ENCODE measurements at regions not wholly inside any gene's neighbourhood (a gene's known extent, or its start where the extent isn't known, plus 50 kb on each side); places are given as distances from the start of the nearest gene placed in this dataset.

- intact Hi-C loops (cut with micrococcal nuclease): loop anchor here (5.0 kb wide), 1 partner anchor 68 kb away; no protein-coding TSS in a partner anchor
- Histone ChIP-seq H3K9me3 (ENCODE audit: low read length) (no peaks in the 10 kb centered on the region), H3K4me2 (ENCODE audit: low read length) (peak overlapping the region; percentile 74), H4K20me1 (ENCODE audit: low read length) (no peaks in the 10 kb centered on the region), H3K79me2 (ENCODE audit: low read length) (peaks cover 23% of the 10 kb centered on the region), H3K36me3 (ENCODE audit: low read depth, low read length) (no peaks in the 10 kb centered on the region), H3K9me2 (replicated peaks; ENCODE audit: low read length) (no peaks in the 10 kb centered on the region), H3F3A (ENCODE audit: low read length, unreplicated experiment) (no peaks in the 10 kb centered on the region), H2AFZ (ENCODE audit: low read length) (peak overlapping the region; percentile 72), H3K4me1 (ENCODE audit: insufficient read depth, low read length) (peaks cover 51% of the 10 kb centered on the region), H3K4me3 (ENCODE audit: low read length) (no peak overlapping the region; the same call in 1 of the 2 replicates), H3K27me3 (ENCODE audit: low read length) (no peaks in the 10 kb centered on the region), H3K9ac (ENCODE audit: low read length) (peak overlapping the region; percentile 71), H3K27ac (ENCODE audit: low read length) (peak overlapping the region; percentile 94)
- ATAC-seq (peak; percentile 2), DNase-seq (no peak)
- ChIA-PET POLR2A (ENCODE audit: unreplicated experiment) (interaction anchor here (0.5 to 1.7 kb wide), 11 partner anchors 12 to 916 kb away, joined by 3 to 30 read pairs (median 6); no protein-coding TSS in a partner anchor), CTCF (interaction anchor here (0.6 to 1.2 kb wide), 9 partner anchors 49 to 185 kb away, joined by 3 to 11 read pairs (median 5); partner anchors contain the start of gene FUT8)
- TF ChIP-seq EZH2 (IDR thresholded peaks at IDR 0.05; ENCODE audit: low read length, unreplicated experiment): no peak
- TF ChIP-seq, protein P1, sequence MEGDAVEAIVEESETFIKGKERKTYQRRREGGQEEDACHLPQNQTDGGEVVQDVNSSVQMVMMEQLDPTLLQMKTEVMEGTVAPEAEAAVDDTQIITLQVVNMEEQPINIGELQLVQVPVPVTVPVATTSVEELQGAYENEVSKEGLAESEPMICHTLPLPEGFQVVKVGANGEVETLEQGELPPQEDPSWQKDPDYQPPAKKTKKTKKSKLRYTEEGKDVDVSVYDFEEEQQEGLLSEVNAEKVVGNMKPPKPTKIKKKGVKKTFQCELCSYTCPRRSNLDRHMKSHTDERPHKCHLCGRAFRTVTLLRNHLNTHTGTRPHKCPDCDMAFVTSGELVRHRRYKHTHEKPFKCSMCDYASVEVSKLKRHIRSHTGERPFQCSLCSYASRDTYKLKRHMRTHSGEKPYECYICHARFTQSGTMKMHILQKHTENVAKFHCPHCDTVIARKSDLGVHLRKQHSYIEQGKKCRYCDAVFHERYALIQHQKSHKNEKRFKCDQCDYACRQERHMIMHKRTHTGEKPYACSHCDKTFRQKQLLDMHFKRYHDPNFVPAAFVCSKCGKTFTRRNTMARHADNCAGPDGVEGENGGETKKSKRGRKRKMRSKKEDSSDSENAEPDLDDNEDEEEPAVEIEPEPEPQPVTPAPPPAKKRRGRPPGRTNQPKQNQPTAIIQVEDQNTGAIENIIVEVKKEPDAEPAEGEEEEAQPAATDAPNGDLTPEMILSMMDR (conservative IDR thresholded peaks at IDR 0.05; ENCODE audit: low read depth, low read length): no peak
- TF ChIP-seq EZH2phosphoT487 (IDR thresholded peaks at IDR 0.05; ENCODE audit: borderline replicate concordance, low read length): no peak
- TSS peak; percentile 24 for BruUV-seq (replicated peaks)
Observed at GRCh38 chr14:65304239-65304638, 108.3 kb upstream of the FUT8 start.

DNA sequence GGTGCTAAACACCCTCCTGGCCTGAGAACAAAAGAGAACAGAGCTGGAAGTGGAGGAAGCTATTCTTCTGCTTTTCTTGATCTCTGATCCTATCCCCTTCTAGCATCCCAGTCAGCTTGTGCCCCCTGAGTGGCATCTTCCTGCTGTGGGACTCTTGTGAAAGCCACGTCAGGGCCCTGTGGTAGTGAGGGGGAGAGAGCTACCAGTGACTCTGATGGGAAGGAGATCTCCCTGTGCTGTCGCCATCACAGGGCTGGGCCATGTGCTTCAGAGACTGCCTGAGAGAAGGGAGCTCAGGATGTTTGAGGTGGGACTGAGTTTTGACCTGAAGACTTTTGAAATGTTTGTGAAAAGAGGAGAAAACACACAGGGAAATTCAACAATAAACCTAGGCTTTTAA is 107.6 kb upstream of the FUT8 start:
- Histone ChIP-seq H3F3A (ENCODE audit: low read length, unreplicated experiment) (no peaks in the 10 kb centered on the region), H3K4me3 (ENCODE audit: low read length) (no peak overlapping the region), H3K79me2 (ENCODE audit: low read length) (peaks cover 16% of the 10 kb centered on the region), H3K9me2 (replicated peaks; ENCODE audit: low read length) (no peaks in the 10 kb centered on the region), H2AFZ (ENCODE audit: low read length) (peak overlapping the region; percentile 5; the same call in 1 of the 2 replicates), H4K20me1 (ENCODE audit: low read length) (no peaks in the 10 kb centered on the region), H3K27ac (ENCODE audit: low read length) (peak overlapping the region; percentile 22), H3K36me3 (ENCODE audit: low read depth, low read length) (no peaks in the 10 kb centered on the region), H3K27me3 (ENCODE audit: low read length) (no peaks in the 10 kb centered on the region), H3K4me2 (ENCODE audit: low read length) (no peak overlapping the region), H3K4me1 (ENCODE audit: insufficient read depth, low read length) (peaks cover 51% of the 10 kb centered on the region), H3K9me3 (ENCODE audit: low read length) (no peaks in the 10 kb centered on the region), H3K9ac (ENCODE audit: low read length) (no peak overlapping the region)
- DNase-seq: no peak
- intact Hi-C loops (cut with micrococcal nuclease): loop anchor here (5.0 kb wide), 1 partner anchor 67 kb away; no protein-coding TSS in a partner anchor
- POLR2A ChIA-PET (ENCODE audit: unreplicated experiment): no interaction called here
- no peak for ATAC-seq
- TF ChIP-seq EZH2 (IDR thresholded peaks at IDR 0.05; ENCODE audit: low read length, unreplicated experiment) (no peak), EZH2phosphoT487 (IDR thresholded peaks at IDR 0.05; ENCODE audit: borderline replicate concordance, low read length) (no peak)
- TF ChIP-seq, protein P1 (conservative IDR thresholded peaks at IDR 0.05; ENCODE audit: low read depth, low read length): no peak
- no TSS peak for BruUV-seq (replicated peaks)
- CTCF ChIA-PET: interaction anchor here (0.5 to 0.8 kb wide), 2 partner anchors 20 to 48 kb away, joined by 5 to 8 read pairs; no protein-coding TSS in a partner anchor

DNA sequence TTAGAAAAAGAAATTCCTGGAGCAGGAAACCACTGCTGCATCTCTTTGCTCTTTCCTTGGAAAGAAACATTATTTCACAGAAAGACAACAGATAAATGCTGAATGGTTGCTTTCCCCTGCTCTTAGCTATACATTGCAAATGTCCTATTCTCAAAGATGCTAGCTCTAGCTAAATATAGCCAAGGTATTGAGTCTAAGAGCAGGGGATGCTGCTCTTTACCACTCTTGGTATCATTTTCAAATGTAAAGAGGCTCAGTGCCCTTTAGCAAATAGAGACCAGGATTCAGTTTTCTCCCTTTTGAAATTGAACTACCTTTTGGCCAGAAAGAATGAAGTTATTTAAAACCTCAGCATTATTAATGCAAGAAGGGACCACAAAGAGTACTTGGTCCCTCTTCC is 104.0 kb upstream of the FUT8 start:
- no peak overlapping the region for H3K27ac ChIP-seq (ENCODE audit: low read length)
- no peaks in the 10 kb centered on the region for H3F3A ChIP-seq (ENCODE audit: low read length, unreplicated experiment)
- peaks cover 17% of the 10 kb centered on the region for H3K4me1 ChIP-seq (ENCODE audit: insufficient read depth, low read length)
- CTCF ChIA-PET: no interaction called here
- no TSS peak for BruUV-seq (replicated peaks)
- no peak for TF ChIP-seq EZH2phosphoT487 (IDR thresholded peaks at IDR 0.05; ENCODE audit: borderline replicate concordance, low read length)
- intact Hi-C loops (cut with micrococcal nuclease): no loop called here
- H3K79me2 ChIP-seq (ENCODE audit: low read length): no peaks in the 10 kb centered on the region
- POLR2A ChIA-PET (ENCODE audit: unreplicated experiment): no interaction called here
- ATAC-seq: no peak
- no peaks in the 10 kb centered on the region for H3K9me2 ChIP-seq (replicated peaks; ENCODE audit: low read length)
- H3K4me2 ChIP-seq (ENCODE audit: low read length): no peak overlapping the region
- H4K20me1 ChIP-seq (ENCODE audit: low read length): no peaks in the 10 kb centered on the region
- H3K27me3 ChIP-seq (ENCODE audit: low read length): no peaks in the 10 kb centered on the region
- H3K9me3 ChIP-seq (ENCODE audit: low read length): no peaks in the 10 kb centered on the region
- no peak overlapping the region for H3K4me3 ChIP-seq (ENCODE audit: low read length)
- H3K9ac ChIP-seq (ENCODE audit: low read length): no peak overlapping the region
- no peak for DNase-seq
- no peak overlapping the region for H2AFZ ChIP-seq (ENCODE audit: low read length)
- no peaks in the 10 kb centered on the region for H3K36me3 ChIP-seq (ENCODE audit: low read depth, low read length)
